ENCODE measurements at regions not wholly inside any gene's neighbourhood (a gene's known extent, or its start where the extent isn't known, plus 50 kb on each side); places are given as distances from the start of the nearest gene placed in this dataset.

DNA sequence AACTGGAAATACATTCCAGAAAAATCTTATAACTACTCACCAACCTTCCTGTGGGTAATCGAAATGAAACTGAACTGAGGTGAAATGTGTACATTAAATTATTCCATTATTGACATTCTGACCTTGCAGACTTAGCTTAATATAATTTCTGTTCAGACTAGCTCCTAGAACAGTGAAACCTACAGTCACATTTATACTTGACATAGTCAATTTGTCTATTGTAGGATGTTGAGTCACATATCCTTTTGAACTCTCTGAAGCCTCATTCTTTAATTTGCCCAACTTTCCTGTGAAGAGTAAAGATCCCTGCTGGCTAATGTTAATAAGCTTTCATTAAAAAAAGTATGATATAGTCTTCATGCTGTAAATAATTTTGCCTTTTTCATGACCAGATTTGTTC is 92.0 kb upstream of the SCEL start:
- TF ChIP-seq, protein P1, sequence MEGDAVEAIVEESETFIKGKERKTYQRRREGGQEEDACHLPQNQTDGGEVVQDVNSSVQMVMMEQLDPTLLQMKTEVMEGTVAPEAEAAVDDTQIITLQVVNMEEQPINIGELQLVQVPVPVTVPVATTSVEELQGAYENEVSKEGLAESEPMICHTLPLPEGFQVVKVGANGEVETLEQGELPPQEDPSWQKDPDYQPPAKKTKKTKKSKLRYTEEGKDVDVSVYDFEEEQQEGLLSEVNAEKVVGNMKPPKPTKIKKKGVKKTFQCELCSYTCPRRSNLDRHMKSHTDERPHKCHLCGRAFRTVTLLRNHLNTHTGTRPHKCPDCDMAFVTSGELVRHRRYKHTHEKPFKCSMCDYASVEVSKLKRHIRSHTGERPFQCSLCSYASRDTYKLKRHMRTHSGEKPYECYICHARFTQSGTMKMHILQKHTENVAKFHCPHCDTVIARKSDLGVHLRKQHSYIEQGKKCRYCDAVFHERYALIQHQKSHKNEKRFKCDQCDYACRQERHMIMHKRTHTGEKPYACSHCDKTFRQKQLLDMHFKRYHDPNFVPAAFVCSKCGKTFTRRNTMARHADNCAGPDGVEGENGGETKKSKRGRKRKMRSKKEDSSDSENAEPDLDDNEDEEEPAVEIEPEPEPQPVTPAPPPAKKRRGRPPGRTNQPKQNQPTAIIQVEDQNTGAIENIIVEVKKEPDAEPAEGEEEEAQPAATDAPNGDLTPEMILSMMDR (IDR thresholded peaks at IDR 0.05; ENCODE audit: low read length): no peak
- no peak for TF ChIP-seq EZH2phosphoT487 (IDR thresholded peaks at IDR 0.05; ENCODE audit: low read length)
